ENCODE measurements at regions not wholly inside any gene's neighbourhood (a gene's known extent, or its start where the extent isn't known, plus 50 kb on each side); places are given as distances from the start of the nearest gene placed in this dataset.

DNA sequence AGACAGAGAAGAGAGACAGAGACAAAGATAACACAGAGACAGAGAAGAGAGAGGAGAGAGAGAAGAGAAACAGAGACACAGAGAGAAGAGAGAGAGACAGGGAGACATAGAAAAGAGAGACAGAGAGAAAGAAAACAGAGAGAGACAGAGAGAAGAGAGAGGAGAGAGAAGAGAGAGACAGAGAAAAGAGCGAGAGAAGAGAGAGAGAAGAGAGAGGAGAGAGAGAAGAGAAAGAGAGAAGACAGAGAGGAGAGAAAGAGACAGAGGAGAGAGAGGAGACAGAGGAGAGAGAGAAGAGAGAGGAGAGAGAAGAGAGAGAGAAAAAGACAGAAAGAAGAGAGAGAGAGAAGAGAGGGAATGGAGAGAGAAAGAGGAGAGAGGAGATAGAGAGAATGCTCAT lies 601.1 kb upstream of the PRKX start:
- Histone ChIP-seq H3K4me2 (ENCODE audit: low read depth, low read length) (no peak overlapping the region), H3K27ac (ENCODE audit: insufficient read depth, low read length) (no peak overlapping the region), H2BK15ac (ENCODE audit: low read depth, low read length) (no peak overlapping the region), H2AK9ac (replicated peaks; ENCODE audit: low read depth, low read length, poor library complexity) (no peak overlapping the region), H3K14ac (replicated peaks; ENCODE audit: low read depth, low read length) (no peak overlapping the region), H2AK5ac (ENCODE audit: low read depth, low read length) (no peak overlapping the region), H3K4me1 (ENCODE audit: control insufficient read depth, insufficient read depth, low read length) (no peaks in the 10 kb centered on the region), H3K79me1 (ENCODE audit: low read depth in 1 of 2, low read length in 2 of 2) (no peaks in the 10 kb centered on the region), H2BK5ac (ENCODE audit: low read depth, low read length, poor library complexity, severe bottlenecking) (no peak overlapping the region), H3K4me3 (ENCODE audit: insufficient read depth, low read depth, low read length) (no peak overlapping the region), H3K27me3 (ENCODE audit: control insufficient read depth, insufficient read depth, low read length) (no peaks in the 10 kb centered on the region), H2BK20ac (ENCODE audit: low read depth, low read length) (no peak overlapping the region), H3K9ac (ENCODE audit: low read depth, low read length) (no peak overlapping the region), H4K5ac (ENCODE audit: low read depth, low read length) (no peak overlapping the region), H4K20me1 (ENCODE audit: insufficient read depth, low read length) (no peaks in the 10 kb centered on the region), H3K56ac (ENCODE audit: extremely low read depth, insufficient read depth, low read length) (no peak overlapping the region), H3K36me3 (ENCODE audit: control insufficient read depth, insufficient read depth, low read length) (no peaks in the 10 kb centered on the region), H4K8ac (ENCODE audit: low read depth in 2 of 2, low read length in 2 of 2) (no peak overlapping the region), H2BK120ac (ENCODE audit: low read depth, low read length) (no peak overlapping the region), H3K9me3 (ENCODE audit: control insufficient read depth, insufficient read depth, low read length) (peaks cover 10% of the 10 kb centered on the region), H3K18ac (ENCODE audit: low read depth, low read length) (no peak overlapping the region), H3K4ac (ENCODE audit: low read depth, low read length) (no peak overlapping the region), H3K9me1 (ENCODE audit: insufficient read depth, low read length) (no peaks in the 10 kb centered on the region), H4K91ac (ENCODE audit: insufficient read depth, low read depth, low read length) (no peak overlapping the region), H2AFZ (replicated peaks; ENCODE audit: low read length, poor library complexity) (no peak overlapping the region), H3K23ac (ENCODE audit: low read depth, low read length) (no peak overlapping the region)
- in situ Hi-C loops (cut with MboI; ENCODE audit: low sequenced_read_pairs) (no loop called here), intact Hi-C loops (cut with micrococcal nuclease) (no loop called here), dilution Hi-C loops (cut with HindIII; ENCODE audit: low sequenced_read_pairs, unreplicated experiment) (no loop called here)
- ATAC-seq (ENCODE audit: low read depth) (no peak), DNase-seq (no peak)
- WGBS, 2 experiments (ENCODE audit: extremely low coverage in 2 of 2, insufficient read length in 1 of 2) = 14% methylated on average over 1 of the region's 1 CpG; no CpG with 5 or more reads in 1 of the 2 experiments
- CTCF ChIA-PET = no interaction called here
- TF ChIP-seq BHLHE40 (IDR thresholded peaks at IDR 0.05; ENCODE audit: low read depth, low read length) = no peak
- TF ChIP-seq FOS (IDR thresholded peaks at IDR 0.05; ENCODE audit: low read depth, low read length) = no peak
- no peak for TF ChIP-seq SMC3 (IDR thresholded peaks at IDR 0.05; ENCODE audit: low read depth, low read length)
- TF ChIP-seq RCOR1 (IDR thresholded peaks at IDR 0.05; ENCODE audit: insufficient replicate concordance, low read length) = no peak
- TF ChIP-seq, protein P1, sequence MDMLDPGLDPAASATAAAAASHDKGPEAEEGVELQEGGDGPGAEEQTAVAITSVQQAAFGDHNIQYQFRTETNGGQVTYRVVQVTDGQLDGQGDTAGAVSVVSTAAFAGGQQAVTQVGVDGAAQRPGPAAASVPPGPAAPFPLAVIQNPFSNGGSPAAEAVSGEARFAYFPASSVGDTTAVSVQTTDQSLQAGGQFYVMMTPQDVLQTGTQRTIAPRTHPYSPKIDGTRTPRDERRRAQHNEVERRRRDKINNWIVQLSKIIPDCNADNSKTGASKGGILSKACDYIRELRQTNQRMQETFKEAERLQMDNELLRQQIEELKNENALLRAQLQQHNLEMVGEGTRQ (IDR thresholded peaks at IDR 0.05; ENCODE audit: low read depth, low read length) = no peak
- no peak for TF ChIP-seq CHD1 (IDR thresholded peaks at IDR 0.05; ENCODE audit: low read depth, low read length)
- TF ChIP-seq RFX5 (IDR thresholded peaks at IDR 0.05; ENCODE audit: low read depth, low read length) = no peak
- no peak for TF ChIP-seq POLR2A (IDR thresholded peaks at IDR 0.05; ENCODE audit: low read depth, low read length)
- TF ChIP-seq MXI1 (IDR thresholded peaks at IDR 0.05; ENCODE audit: borderline replicate concordance, low read depth, low read length) = no peak
- TF ChIP-seq, protein P2, sequence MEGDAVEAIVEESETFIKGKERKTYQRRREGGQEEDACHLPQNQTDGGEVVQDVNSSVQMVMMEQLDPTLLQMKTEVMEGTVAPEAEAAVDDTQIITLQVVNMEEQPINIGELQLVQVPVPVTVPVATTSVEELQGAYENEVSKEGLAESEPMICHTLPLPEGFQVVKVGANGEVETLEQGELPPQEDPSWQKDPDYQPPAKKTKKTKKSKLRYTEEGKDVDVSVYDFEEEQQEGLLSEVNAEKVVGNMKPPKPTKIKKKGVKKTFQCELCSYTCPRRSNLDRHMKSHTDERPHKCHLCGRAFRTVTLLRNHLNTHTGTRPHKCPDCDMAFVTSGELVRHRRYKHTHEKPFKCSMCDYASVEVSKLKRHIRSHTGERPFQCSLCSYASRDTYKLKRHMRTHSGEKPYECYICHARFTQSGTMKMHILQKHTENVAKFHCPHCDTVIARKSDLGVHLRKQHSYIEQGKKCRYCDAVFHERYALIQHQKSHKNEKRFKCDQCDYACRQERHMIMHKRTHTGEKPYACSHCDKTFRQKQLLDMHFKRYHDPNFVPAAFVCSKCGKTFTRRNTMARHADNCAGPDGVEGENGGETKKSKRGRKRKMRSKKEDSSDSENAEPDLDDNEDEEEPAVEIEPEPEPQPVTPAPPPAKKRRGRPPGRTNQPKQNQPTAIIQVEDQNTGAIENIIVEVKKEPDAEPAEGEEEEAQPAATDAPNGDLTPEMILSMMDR (conservative IDR thresholded peaks at IDR 0.05; ENCODE audit: low read depth, low read length) = no peak
- TF ChIP-seq CEBPB (IDR thresholded peaks at IDR 0.05; ENCODE audit: low read depth, low read length) = no peak
- TF ChIP-seq NFE2L2 (IDR thresholded peaks at IDR 0.05; ENCODE audit: low read depth, low read length) = no peak
- TF ChIP-seq, protein P3, sequence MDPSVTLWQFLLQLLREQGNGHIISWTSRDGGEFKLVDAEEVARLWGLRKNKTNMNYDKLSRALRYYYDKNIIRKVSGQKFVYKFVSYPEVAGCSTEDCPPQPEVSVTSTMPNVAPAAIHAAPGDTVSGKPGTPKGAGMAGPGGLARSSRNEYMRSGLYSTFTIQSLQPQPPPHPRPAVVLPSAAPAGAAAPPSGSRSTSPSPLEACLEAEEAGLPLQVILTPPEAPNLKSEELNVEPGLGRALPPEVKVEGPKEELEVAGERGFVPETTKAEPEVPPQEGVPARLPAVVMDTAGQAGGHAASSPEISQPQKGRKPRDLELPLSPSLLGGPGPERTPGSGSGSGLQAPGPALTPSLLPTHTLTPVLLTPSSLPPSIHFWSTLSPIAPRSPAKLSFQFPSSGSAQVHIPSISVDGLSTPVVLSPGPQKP (IDR thresholded peaks at IDR 0.05; ENCODE audit: borderline replicate concordance, low read depth, low read length) = no peak
- TF ChIP-seq MAFK (IDR thresholded peaks at IDR 0.05; ENCODE audit: low read depth, low read length) = no peak
- no peak for TF ChIP-seq MAZ (IDR thresholded peaks at IDR 0.05; ENCODE audit: borderline replicate concordance, low read depth, low read length)
- POLR2A ChIA-PET (ENCODE audit: unreplicated experiment) = no interaction called here
- BruUV-seq (replicated peaks) = no TSS peak

Data from IMR-90 (cell line).